Gastrocnemius medialis (tissue), 4 donors: ENCODE measurements at regions not wholly inside any gene's neighbourhood (a gene's known extent, or its start where the extent isn't known, plus 50 kb on each side); places are given as distances from the start of the nearest gene placed in this dataset.
A peak's percentile ranks its signal among the peaks of the same experiment; 100 is the strongest.

ENCODE experiments used
- ATAC-seq, 2 donors: fragments of 150-250 bp; one replicate each; pipeline ENCODE4 v1.9.1; 2016
- DNase-seq, 2 donors: peaks; one replicate each; pipeline ENCODE4 v3.0.0-alpha.2; 2019
- H3K27ac ChIP-seq, 4 donors: fragments of 200-600 bp; sonication (generic); 1 replicate in 1 of 4; 2 replicates in 3 of 4; pipeline ENCODE4 v1.5.1; 2016 to 2018; ENCODE audit warnings: mild to moderate bottlenecking in 2 of 4, moderate library complexity in 1 of 4
- H3K27me3 ChIP-seq, 3 donors: fragments of 200-600 bp; sonication (generic) in 2 of 3; 1 replicate in 1 of 3; 2 replicates in 2 of 3; pipeline versions ENCODE4 v1.5.1 to v1.6.0; 2016 to 2019; ENCODE audit warnings: mild to moderate bottlenecking in 1 of 3, moderate library complexity in 1 of 3
- H3K36me3 ChIP-seq, 2 donors: fragments of 200-600 bp; sonication (generic) in 1 of 2; one replicate each; pipeline ENCODE4 v1.5.1; 2017 to 2018
- H3K4me1 ChIP-seq, 2 donors: fragments of 200-600 bp; sonication (generic) in 1 of 2; one replicate each; pipeline ENCODE4 v1.5.1; 2016 to 2017; ENCODE audit warnings: mild to moderate bottlenecking in 2 of 2
- H3K4me3 ChIP-seq, 4 donors: fragments of 200-600 bp; sonication (generic) in 3 of 4; 1 replicate in 1 of 4; 2 replicates in 3 of 4; pipeline ENCODE4 v1.5.1; 2016 to 2019; ENCODE audit warnings: mild to moderate bottlenecking in 2 of 4
- H3K9me3 ChIP-seq, 3 donors: fragments of 200-600 bp; sonication (generic) in 2 of 3; 1 replicate in 1 of 3; 2 replicates in 2 of 3; pipeline ENCODE4 v1.5.1; 2016 to 2019
- POLR2A ChIP-seq, 2 donors: fragments of 450-650 bp; IDR thresholded peaks; one replicate each; pipeline ENCODE4 v1.6.1; 2017; ENCODE audit warnings: antibody characterized with exemption in 2 of 2, mild to moderate bottlenecking in 2 of 2, moderate library complexity in 2 of 2
- in situ Hi-C, 4 donors: fragments of 200-750 bp; cut with MboI; loops; one replicate each; pipeline versions ENCODE4 v1.15.0 to v1.8.0; 2017; ENCODE audit warnings: low sequenced_read_pairs in 4 of 4
- intact Hi-C: fragments of 100-400 bp; cut with DNase I; formaldehyde crosslinking; loops from one replicate; pipeline ENCODE4 v1.15.1; 2023; ENCODE audit warnings: low total_unique reads
- TF ChIP-seq, protein P1 (sequence below), 5 experiments: fragments of 450-650 bp in 3 of 5; fragments of 200-600 bp in 2 of 5; sonication (generic) in 2 of 5; IDR thresholded peaks in 4 of 5; conservative IDR thresholded peaks in 1 of 5; 1 replicate in 4 of 5; 2 replicates in 1 of 5; pipeline ENCODE4 v1.5.1; 2016 to 2019; ENCODE audit warnings: antibody characterized with exemption in 5 of 5, mild to moderate bottlenecking in 3 of 5, moderate library complexity in 3 of 5

DNA sequence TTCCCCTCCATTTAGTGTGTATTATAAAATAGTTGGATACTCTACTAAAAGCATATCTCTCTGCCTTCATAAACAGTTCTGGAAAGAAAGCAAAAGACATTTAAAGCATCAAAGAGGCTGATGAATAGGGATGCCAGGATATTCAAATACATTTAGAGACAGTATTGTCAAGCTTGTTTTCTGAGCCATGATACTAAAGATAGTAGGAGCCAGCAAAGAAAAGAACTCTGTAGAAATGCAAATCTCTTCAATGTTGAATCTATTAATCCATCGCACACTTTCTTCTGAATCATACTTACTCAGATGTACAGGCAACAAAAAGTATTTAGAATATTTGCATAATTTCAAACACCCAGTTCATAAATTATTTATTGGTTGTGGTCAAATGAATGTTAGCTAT, 207.1 kb upstream of the MEF2C start:
- TF ChIP-seq, protein P1, sequence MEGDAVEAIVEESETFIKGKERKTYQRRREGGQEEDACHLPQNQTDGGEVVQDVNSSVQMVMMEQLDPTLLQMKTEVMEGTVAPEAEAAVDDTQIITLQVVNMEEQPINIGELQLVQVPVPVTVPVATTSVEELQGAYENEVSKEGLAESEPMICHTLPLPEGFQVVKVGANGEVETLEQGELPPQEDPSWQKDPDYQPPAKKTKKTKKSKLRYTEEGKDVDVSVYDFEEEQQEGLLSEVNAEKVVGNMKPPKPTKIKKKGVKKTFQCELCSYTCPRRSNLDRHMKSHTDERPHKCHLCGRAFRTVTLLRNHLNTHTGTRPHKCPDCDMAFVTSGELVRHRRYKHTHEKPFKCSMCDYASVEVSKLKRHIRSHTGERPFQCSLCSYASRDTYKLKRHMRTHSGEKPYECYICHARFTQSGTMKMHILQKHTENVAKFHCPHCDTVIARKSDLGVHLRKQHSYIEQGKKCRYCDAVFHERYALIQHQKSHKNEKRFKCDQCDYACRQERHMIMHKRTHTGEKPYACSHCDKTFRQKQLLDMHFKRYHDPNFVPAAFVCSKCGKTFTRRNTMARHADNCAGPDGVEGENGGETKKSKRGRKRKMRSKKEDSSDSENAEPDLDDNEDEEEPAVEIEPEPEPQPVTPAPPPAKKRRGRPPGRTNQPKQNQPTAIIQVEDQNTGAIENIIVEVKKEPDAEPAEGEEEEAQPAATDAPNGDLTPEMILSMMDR (IDR thresholded peaks at IDR 0.05 in 4 of 5, conservative IDR thresholded peaks at IDR 0.05 in 1 of 5), result no peak
- no peak for TF ChIP-seq POLR2A (IDR thresholded peaks at IDR 0.05)
- Histone ChIP-seq H3K4me1 (peaks cover 11 to 14% of the 10 kb centered on the region in 2 donors), H3K9me3 (no peaks in the 10 kb centered on the region), H3K27ac (no peak overlapping the region), H3K4me3 (no peak overlapping the region), H3K36me3 (no peaks in the 10 kb centered on the region), H3K27me3 (no peaks in the 10 kb centered on the region)
- DNase-seq (no peak), ATAC-seq (no peak)
- intact Hi-C loops (loop anchor here (10.0 kb wide), 1 partner anchor 185 kb away; no protein-coding TSS in a partner anchor), in situ Hi-C loops (loop anchor here in 1 of 4 donors (25.0 kb wide), 1 partner anchor 378 kb away; no protein-coding TSS in a partner anchor)

DNA sequence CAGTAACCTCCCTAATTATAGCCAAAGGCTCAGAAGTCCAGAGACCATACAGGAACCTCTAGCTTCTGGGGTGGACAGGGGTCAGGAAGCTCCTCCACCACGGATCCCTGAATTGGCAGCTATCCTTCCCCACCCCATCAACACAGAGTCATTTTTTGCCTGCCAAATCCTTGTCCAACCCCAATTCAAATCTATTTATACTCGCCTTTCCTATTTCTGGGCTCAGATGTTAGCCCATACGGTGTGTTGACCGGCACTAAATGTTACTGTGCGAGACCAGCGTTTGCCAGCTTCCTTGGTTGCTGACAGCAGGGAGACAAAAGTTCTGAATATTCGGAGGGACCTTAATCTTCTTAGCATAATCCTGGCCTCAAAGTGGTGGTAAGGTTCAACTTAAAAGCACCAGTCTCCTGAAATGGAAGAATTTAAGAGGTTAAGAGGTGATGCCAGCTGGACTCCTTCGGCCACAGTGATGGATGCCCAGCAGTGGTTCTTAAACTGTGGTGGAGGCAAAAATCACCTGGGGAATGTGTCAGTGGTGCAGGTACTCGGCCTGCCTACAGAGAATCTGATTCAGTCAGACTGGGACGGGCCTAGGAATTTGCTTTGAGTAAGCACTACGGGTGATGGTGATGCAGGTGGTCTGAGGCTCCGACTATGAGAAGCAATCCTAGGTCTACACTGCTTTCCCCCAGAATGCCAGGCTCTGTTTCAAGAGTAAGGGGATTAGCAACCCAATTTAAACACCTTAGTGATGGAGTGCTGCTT, 204.8 kb upstream of the MEF2C start:
- intact Hi-C loops, result loop anchor here (10.0 kb wide), 1 partner anchor 363 kb away; no protein-coding TSS in a partner anchor
- in situ Hi-C loops, result loop anchor here in 1 of 4 donors (25.0 kb wide), 1 partner anchor 375 kb away; no protein-coding TSS in a partner anchor
- Histone ChIP-seq H3K27ac (peak overlapping the region; percentile 19 to 62 (median 45)), H3K9me3 (no peaks in the 10 kb centered on the region), H3K4me1 (peaks cover 11 to 14% of the 10 kb centered on the region in 2 donors), H3K4me3 (peak overlapping the region; percentile 3 to 13 (median 6)), H3K36me3 (no peaks in the 10 kb centered on the region), H3K27me3 (no peaks in the 10 kb centered on the region)
- TF ChIP-seq, protein P1 (IDR thresholded peaks at IDR 0.05 in 4 of 5, conservative IDR thresholded peaks at IDR 0.05 in 1 of 5), result no peak
- no peak for TF ChIP-seq POLR2A (IDR thresholded peaks at IDR 0.05)
- DNase-seq (no peak), ATAC-seq (peak; percentile 56 to 81)

GRCh38 chr5:89087128-89087527, 204.1 kb upstream of the MEF2C start:
- no peaks in the 10 kb centered on the region for H3K36me3 ChIP-seq
- no peaks in the 10 kb centered on the region for H3K27me3 ChIP-seq
- DNase-seq (no peak), ATAC-seq (no peak)
- intact Hi-C loops, result loop anchor here (10.0 kb wide), 1 partner anchor 362 kb away; no protein-coding TSS in a partner anchor
- peak overlapping the region in 3 of 4 donors; percentile 42 to 62 (median 48) for H3K27ac ChIP-seq
- no peaks in the 10 kb centered on the region for H3K9me3 ChIP-seq
- no peak overlapping the region for H3K4me3 ChIP-seq
- in situ Hi-C loops, result loop anchor here in 1 of 4 donors (25.0 kb wide), 1 partner anchor 375 kb away; no protein-coding TSS in a partner anchor
- TF ChIP-seq, protein P1 (IDR thresholded peaks at IDR 0.05 in 4 of 5, conservative IDR thresholded peaks at IDR 0.05 in 1 of 5), result no peak
- TF ChIP-seq POLR2A (IDR thresholded peaks at IDR 0.05), result no peak
- H3K4me1 ChIP-seq, result peaks cover 11 to 14% of the 10 kb centered on the region in 2 donors

- in situ Hi-C loops, result loop anchor here in 1 of 4 donors (25.0 kb wide), 1 partner anchor 374 kb away; no protein-coding TSS in a partner anchor
- H3K9me3 ChIP-seq, result no peaks in the 10 kb centered on the region
- H3K27ac ChIP-seq, result peak overlapping the region in 1 of 4 donors; percentile 42
- no peak for DNase-seq
- H3K27me3 ChIP-seq, result no peaks in the 10 kb centered on the region
- H3K4me1 ChIP-seq, result peaks cover 11 to 14% of the 10 kb centered on the region in 2 donors
- ATAC-seq, result no peak
- H3K4me3 ChIP-seq, result no peak overlapping the region
- intact Hi-C loops, result loop anchor here (10.0 kb wide), 1 partner anchor 362 kb away; no protein-coding TSS in a partner anchor
- H3K36me3 ChIP-seq, result no peaks in the 10 kb centered on the region
- no peak for TF ChIP-seq POLR2A (IDR thresholded peaks at IDR 0.05)
- TF ChIP-seq, protein P1 (IDR thresholded peaks at IDR 0.05 in 4 of 5, conservative IDR thresholded peaks at IDR 0.05 in 1 of 5), result no peak
These were observed 203.6 kb upstream of the MEF2C start for GRCh38 chr5:89086390-89087086.
